GM12873 (cell line): ENCODE measurements at regions not wholly inside any gene's neighbourhood (a gene's known extent, or its start where the extent isn't known, plus 50 kb on each side); places are given as distances from the start of the nearest gene placed in this dataset.

Source experiments
- CTCF ChIP-seq: IDR thresholded peaks from 2 replicates; pipeline ENCODE4 v1.5.1; 2012; ENCODE audit warnings: low read depth, mild to moderate bottlenecking, moderate library complexity, low read length, control low read depth; ENCODE audit not compliant: insufficient read depth; ENCODE audit errors: missing control alignments

- TF ChIP-seq CTCF = no peak
These were observed 260.5 kb downstream of the CASP12 start for GRCh38 chr11:104637662-104638170.

GRCh38 chr11:104633226-104633625 lies 265.0 kb downstream of the CASP12 start:
- TF ChIP-seq CTCF = no peak

GRCh38 chr11:104630352-104630751 lies 267.9 kb downstream of the CASP12 start:
- no peak for TF ChIP-seq CTCF

GRCh38 chr11:104625246-104625645 lies 273.0 kb downstream of the CASP12 start:
- TF ChIP-seq CTCF = no peak

- TF ChIP-seq CTCF = no peak
These were observed 274.2 kb downstream of the CASP12 start for GRCh38 chr11:104624021-104624420.

GRCh38 chr11:104623518-104623917 lies 274.7 kb downstream of the CASP12 start:
- no peak for TF ChIP-seq CTCF

- no peak for TF ChIP-seq CTCF
These were observed 277.3 kb downstream of the CASP12 start for GRCh38 chr11:104620991-104621390.

GRCh38 chr11:104619751-104620150 lies 278.5 kb downstream of the CASP12 start:
- TF ChIP-seq CTCF = no peak
